Nephron progenitor cell (in vitro differentiated cells): ENCODE measurements at regions not wholly inside any gene's neighbourhood (a gene's known extent, or its start where the extent isn't known, plus 50 kb on each side); places are given as distances from the start of the nearest gene placed in this dataset.

Experiments used
- DNase-seq: peaks from one replicate; pipeline ENCODE4 v3.0.0; 2021
- H3K27ac Mint-ChIP-seq: 2 replicates; pipeline ENCODE4 v1.8.0; 2021; ENCODE audit warnings: mild to moderate bottlenecking, moderate library complexity, mixed read lengths
- H3K27me3 Mint-ChIP-seq: 2 replicates; pipeline ENCODE4 v1.8.0; 2021; ENCODE audit warnings: mild to moderate bottlenecking, low read depth, mixed read lengths; ENCODE audit not compliant: poor library complexity
- H3K36me3 Mint-ChIP-seq: 2 replicates; pipeline ENCODE4 v1.8.0; 2021; ENCODE audit warnings: low read depth, mixed read lengths
- H3K4me1 Mint-ChIP-seq: 2 replicates; pipeline ENCODE4 v1.8.0; 2021; ENCODE audit warnings: mixed read lengths
- H3K4me3 Mint-ChIP-seq: 2 replicates; pipeline ENCODE4 v1.8.0; 2021; ENCODE audit warnings: mild to moderate bottlenecking, moderate library complexity, mixed read lengths
- H3K9me3 Mint-ChIP-seq: 2 replicates; pipeline ENCODE4 v1.8.0; 2021; ENCODE audit warnings: mild to moderate bottlenecking, moderate library complexity, mixed read lengths
- TF ChIP-seq, protein P1 (sequence below): fragments of 200-600 bp; sonication (generic); IDR thresholded peaks from 2 replicates; pipeline ENCODE4 v1.5.0; 2021; ENCODE audit warnings: antibody characterized with exemption

- no peak overlapping the region for H3K4me3 Mint-ChIP-seq
- DNase-seq = no peak
- no peak overlapping the region for H3K27ac Mint-ChIP-seq
- H3K27me3 Mint-ChIP-seq = peaks cover 52% of the 10 kb centered on the region
- H3K36me3 Mint-ChIP-seq = no peaks in the 10 kb centered on the region
- TF ChIP-seq, protein P1, sequence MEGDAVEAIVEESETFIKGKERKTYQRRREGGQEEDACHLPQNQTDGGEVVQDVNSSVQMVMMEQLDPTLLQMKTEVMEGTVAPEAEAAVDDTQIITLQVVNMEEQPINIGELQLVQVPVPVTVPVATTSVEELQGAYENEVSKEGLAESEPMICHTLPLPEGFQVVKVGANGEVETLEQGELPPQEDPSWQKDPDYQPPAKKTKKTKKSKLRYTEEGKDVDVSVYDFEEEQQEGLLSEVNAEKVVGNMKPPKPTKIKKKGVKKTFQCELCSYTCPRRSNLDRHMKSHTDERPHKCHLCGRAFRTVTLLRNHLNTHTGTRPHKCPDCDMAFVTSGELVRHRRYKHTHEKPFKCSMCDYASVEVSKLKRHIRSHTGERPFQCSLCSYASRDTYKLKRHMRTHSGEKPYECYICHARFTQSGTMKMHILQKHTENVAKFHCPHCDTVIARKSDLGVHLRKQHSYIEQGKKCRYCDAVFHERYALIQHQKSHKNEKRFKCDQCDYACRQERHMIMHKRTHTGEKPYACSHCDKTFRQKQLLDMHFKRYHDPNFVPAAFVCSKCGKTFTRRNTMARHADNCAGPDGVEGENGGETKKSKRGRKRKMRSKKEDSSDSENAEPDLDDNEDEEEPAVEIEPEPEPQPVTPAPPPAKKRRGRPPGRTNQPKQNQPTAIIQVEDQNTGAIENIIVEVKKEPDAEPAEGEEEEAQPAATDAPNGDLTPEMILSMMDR = no peak
- peaks cover 28% of the 10 kb centered on the region for H3K4me1 Mint-ChIP-seq
- H3K9me3 Mint-ChIP-seq = no peaks in the 10 kb centered on the region
These were observed 104.2 kb upstream of the DRD2 start for GRCh38 chr11:113579292-113579940.

- Mint-ChIP-seq H3K9me3 (no peaks in the 10 kb centered on the region), H3K4me3 (no peak overlapping the region), H3K27me3 (peaks cover 52% of the 10 kb centered on the region), H3K27ac (no peak overlapping the region), H3K4me1 (peaks cover 34% of the 10 kb centered on the region), H3K36me3 (no peaks in the 10 kb centered on the region)
- no peak for DNase-seq
- TF ChIP-seq, protein P1 = no peak
These were observed 103.6 kb upstream of the DRD2 start for GRCh38 chr11:113578715-113579250.

DNA sequence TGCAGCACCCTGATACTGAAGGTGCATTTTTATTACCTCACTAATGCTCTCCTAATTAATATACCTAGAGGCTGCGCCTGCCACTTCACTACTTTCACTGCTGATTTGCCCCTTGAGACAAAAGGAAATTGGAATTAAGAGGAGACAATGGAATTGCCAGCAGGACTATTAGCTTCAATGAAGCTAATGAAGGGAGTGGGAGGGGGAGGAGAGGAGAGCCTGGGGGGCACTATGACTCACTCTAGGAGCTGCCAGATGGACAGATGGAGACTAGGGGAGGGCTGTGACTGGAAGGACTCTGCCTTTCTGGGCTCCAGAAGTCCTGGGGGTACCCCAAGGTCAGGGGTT is 102.8 kb upstream of the DRD2 start:
- H3K4me1 Mint-ChIP-seq = peaks cover 39% of the 10 kb centered on the region
- TF ChIP-seq, protein P1 = no peak

GRCh38 chr11:113577356-113578032 is 102.3 kb upstream of the DRD2 start:
- DNase-seq = no peak

More for the DNA sequence above, 102.8 kb upstream of the DRD2 start:
- Mint-ChIP-seq H3K36me3 (no peaks in the 10 kb centered on the region), H3K9me3 (no peaks in the 10 kb centered on the region), H3K27ac (peak overlapping the region; percentile 88), H3K4me3 (no peak overlapping the region), H3K27me3 (peaks cover 52% of the 10 kb centered on the region)
- DNase-seq = no peak

DNA sequence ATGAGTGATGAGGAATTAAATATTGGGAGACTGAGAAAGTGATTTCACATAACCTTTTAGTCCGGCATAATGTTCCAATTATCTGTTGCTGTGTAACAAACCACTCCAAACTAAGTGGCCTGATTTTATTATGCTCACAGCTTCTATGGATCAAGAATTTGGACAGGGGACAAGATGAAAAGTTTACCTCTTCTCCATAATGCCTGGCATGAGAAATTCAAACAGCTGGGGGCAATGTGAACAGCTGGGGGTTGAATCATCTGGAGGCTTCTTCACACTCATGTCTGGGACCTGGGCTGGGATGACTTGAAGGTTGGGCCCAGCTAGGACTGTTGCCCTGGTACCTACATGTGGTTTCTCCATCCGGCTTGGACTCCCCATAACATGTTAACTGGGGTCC is 99.4 kb upstream of the DRD2 start:
- Mint-ChIP-seq H3K27ac (no peak overlapping the region), H3K9me3 (no peaks in the 10 kb centered on the region)
- DNase-seq = no peak

More at GRCh38 chr11:113577356-113578032, 102.3 kb upstream of the DRD2 start:
- Mint-ChIP-seq H3K4me3 (no peak overlapping the region), H3K27ac (no peak overlapping the region), H3K27me3 (peaks cover 52% of the 10 kb centered on the region), H3K36me3 (no peaks in the 10 kb centered on the region), H3K4me1 (peaks cover 41% of the 10 kb centered on the region), H3K9me3 (no peaks in the 10 kb centered on the region)
- TF ChIP-seq, protein P1 = no peak

More for the DNA sequence above, 99.4 kb upstream of the DRD2 start:
- H3K36me3 Mint-ChIP-seq = no peaks in the 10 kb centered on the region
- H3K4me1 Mint-ChIP-seq = peaks cover 61% of the 10 kb centered on the region
- TF ChIP-seq, protein P1 = no peak
- no peak overlapping the region for H3K4me3 Mint-ChIP-seq
- H3K27me3 Mint-ChIP-seq = peaks cover 50% of the 10 kb centered on the region
